Vagina (tissue), 2 donors: ENCODE measurements at regions not wholly inside any gene's neighbourhood (a gene's known extent, or its start where the extent isn't known, plus 50 kb on each side); places are given as distances from the start of the nearest gene placed in this dataset.
"Not testable (repeated sequence)": the region's sequence is repeated elsewhere in the genome, so short reads cannot be mapped to it uniquely, and the experiment has no call there.

Experiments
- DNase-seq, 2 donors: peaks; one replicate each; pipeline ENCODE4 v3.0.0-alpha.2; 2017; ENCODE audit errors: extremely low spot score in 2 of 2
- H3K27ac ChIP-seq: fragments of 200-600 bp; sonication (generic); one replicate; pipeline ENCODE4 v1.5.1; 2019
- H3K27me3 ChIP-seq: fragments of 200-600 bp; sonication (generic); one replicate; pipeline ENCODE4 v1.5.1; 2019
- H3K36me3 ChIP-seq, 2 donors: fragments of 200-600 bp; sonication (generic); one replicate each; pipeline ENCODE4 v1.5.1; 2017 to 2019
- H3K4me1 ChIP-seq: fragments of 200-600 bp; sonication (generic); one replicate; pipeline ENCODE4 v1.5.1; 2019
- H3K4me3 ChIP-seq, 2 donors: fragments of 200-600 bp; sonication (generic); 1 replicate in 1 of 2; 2 replicates in 1 of 2; pipeline ENCODE4 v1.5.1; 2016 to 2019
- H3K9me3 ChIP-seq: fragments of 200-600 bp; sonication (generic); one replicate; pipeline ENCODE4 v1.5.1; 2019
- CTCF ChIP-seq, 3 experiments: fragments of 450-650 bp in 2 of 3; fragments of 200-600 bp in 1 of 3; sonication (generic) in 1 of 3; IDR thresholded peaks; one replicate each; pipeline ENCODE4 v1.5.1; 2017 to 2019; ENCODE audit warnings: antibody characterized with exemption in 3 of 3, mild to moderate bottlenecking in 2 of 3, moderate library complexity in 2 of 3
- POLR2A ChIP-seq, 2 donors: fragments of 450-650 bp; IDR thresholded peaks; one replicate each; pipeline ENCODE4 v1.6.1; 2017; ENCODE audit warnings: antibody characterized with exemption in 2 of 2, mild to moderate bottlenecking in 2 of 2, moderate library complexity in 2 of 2
- POLR2AphosphoS5 ChIP-seq, 2 donors: sonication (generic); formaldehyde crosslinking; IDR thresholded peaks; one replicate each; pipeline ENCODE4 v1.9.0; 2017; ENCODE audit warnings: antibody characterized with exemption in 2 of 2, mild to moderate bottlenecking in 2 of 2, low read depth in 1 of 2; ENCODE audit not compliant: insufficient read depth in 1 of 2
- intact Hi-C: fragments of 100-400 bp; cut with DNase I; formaldehyde crosslinking; loops from one replicate; pipeline ENCODE4 v1.15.1; 2023

GRCh38 chr10:20552382-20552781, 344.7 kb downstream of the NEBL start:
- Histone ChIP-seq H3K9me3 (no peaks in the 10 kb centered on the region), H3K4me1 (no peaks in the 10 kb centered on the region), H3K27me3 (no peaks in the 10 kb centered on the region), H3K36me3 (no peaks in the 10 kb centered on the region), H3K4me3 (no peak overlapping the region), H3K27ac (no peak overlapping the region)
- DNase-seq = no peak
- TF ChIP-seq POLR2AphosphoS5 (IDR thresholded peaks at IDR 0.05; ENCODE audit: insufficient read depth in 1 of 2, low read depth in 1 of 2) (no peak), POLR2A (IDR thresholded peaks at IDR 0.05) (no peak), CTCF (IDR thresholded peaks at IDR 0.05) (no peak)
- intact Hi-C loops = no loop called here

- no peaks in the 10 kb centered on the region for H3K36me3 ChIP-seq
- no peak overlapping the region for H3K4me3 ChIP-seq
- no peaks in the 10 kb centered on the region for H3K9me3 ChIP-seq
- no peaks in the 10 kb centered on the region for H3K27me3 ChIP-seq
- H3K4me1 ChIP-seq = no peaks in the 10 kb centered on the region
- no peak for TF ChIP-seq POLR2AphosphoS5 (IDR thresholded peaks at IDR 0.05; ENCODE audit: insufficient read depth in 1 of 2, low read depth in 1 of 2)
- TF ChIP-seq POLR2A (IDR thresholded peaks at IDR 0.05) = no peak
- TF ChIP-seq CTCF (IDR thresholded peaks at IDR 0.05) = no peak
- intact Hi-C loops = no loop called here
- no peak for DNase-seq
- no peak overlapping the region for H3K27ac ChIP-seq
Measured at GRCh38 chr10:20551761-20552160, 345.4 kb downstream of the NEBL start.

- no peak overlapping the region for H3K27ac ChIP-seq
- H3K9me3 ChIP-seq = no peaks in the 10 kb centered on the region
- no peaks in the 10 kb centered on the region for H3K36me3 ChIP-seq
- no peak for DNase-seq
- no peaks in the 10 kb centered on the region for H3K4me1 ChIP-seq
- no peak overlapping the region for H3K4me3 ChIP-seq
- no peak for TF ChIP-seq POLR2A (IDR thresholded peaks at IDR 0.05)
- TF ChIP-seq POLR2AphosphoS5 (IDR thresholded peaks at IDR 0.05; ENCODE audit: insufficient read depth in 1 of 2, low read depth in 1 of 2) = no peak
- TF ChIP-seq CTCF (IDR thresholded peaks at IDR 0.05) = no peak
- no peaks in the 10 kb centered on the region for H3K27me3 ChIP-seq
- intact Hi-C loops = no loop called here
Measured at GRCh38 chr10:20535897-20536881, 360.9 kb downstream of the NEBL start.

GRCh38 chr10:20531241-20531883, 365.7 kb downstream of the NEBL start:
- H3K9me3 ChIP-seq, H3K36me3 ChIP-seq, H3K4me3 ChIP-seq, H3K4me1 ChIP-seq, DNase-seq, H3K27me3 ChIP-seq, intact Hi-C loops, H3K27ac ChIP-seq: not testable (repeated sequence)

- Histone ChIP-seq H3K9me3 (no peaks in the 10 kb centered on the region), H3K36me3 (no peaks in the 10 kb centered on the region), H3K27me3 (no peaks in the 10 kb centered on the region), H3K4me3 (no peak overlapping the region), H3K4me1 (no peaks in the 10 kb centered on the region), H3K27ac (no peak overlapping the region)
- TF ChIP-seq CTCF (IDR thresholded peaks at IDR 0.05) (no peak), POLR2AphosphoS5 (IDR thresholded peaks at IDR 0.05; ENCODE audit: insufficient read depth in 1 of 2, low read depth in 1 of 2) (no peak), POLR2A (IDR thresholded peaks at IDR 0.05) (no peak)
- intact Hi-C loops = no loop called here
- DNase-seq = no peak
Measured at GRCh38 chr10:20521186-20521585, 375.9 kb downstream of the NEBL start.
